Astrocyte (in vitro differentiated cells and primary cell): ENCODE measurements at regions not wholly inside any gene's neighbourhood (a gene's known extent, or its start where the extent isn't known, plus 50 kb on each side); places are given as distances from the start of the nearest gene placed in this dataset.

ENCODE experiments used
- DNase-seq: peaks from one replicate; pipeline ENCODE4 v3.0.0-alpha.2; 2010; ENCODE audit warnings: low read depth
- FAIRE-seq: peaks from 2 replicates; lab custom pipeline; 2011; peaks lifted over from hg19 to GRCh38; lab: Jason Lieb, UNC
- H2AFZ ChIP-seq: 2 replicates; pipeline ENCODE4 v1.6.0; 2012; ENCODE audit warnings: low read depth, low read length, inconsistent platforms
- H3K27ac ChIP-seq: 2 replicates; pipeline ENCODE4 v1.5.1; 2011; ENCODE audit warnings: low read depth, low read length, inconsistent platforms
- H3K27me3 ChIP-seq: 2 replicates; pipeline ENCODE4 v1.6.0; 2011; ENCODE audit warnings: low read length, inconsistent platforms; ENCODE audit not compliant: insufficient read depth
- H3K36me3 ChIP-seq: 2 replicates; pipeline ENCODE4 v1.5.1; 2011; ENCODE audit warnings: low read length, inconsistent platforms; ENCODE audit not compliant: insufficient read depth
- H3K4me1 ChIP-seq: 2 replicates; pipeline ENCODE4 v1.5.1; 2011; ENCODE audit warnings: low read length, inconsistent platforms; ENCODE audit not compliant: insufficient read depth
- H3K4me2 ChIP-seq: 2 replicates; pipeline ENCODE4 v1.6.0; 2012; ENCODE audit warnings: low read length, inconsistent platforms
- H3K4me3 ChIP-seq: 2 replicates; pipeline ENCODE4 v1.5.1; 2011; ENCODE audit warnings: low read depth, mild to moderate bottlenecking, low read length, inconsistent platforms; ENCODE audit not compliant: insufficient read depth
- H3K79me2 ChIP-seq: 2 replicates; pipeline ENCODE4 v1.6.0; 2012; ENCODE audit warnings: mild to moderate bottlenecking, low read length, inconsistent platforms; ENCODE audit not compliant: insufficient read depth
- H3K9ac ChIP-seq: 2 replicates; pipeline ENCODE4 v1.6.0; 2012; ENCODE audit warnings: mild to moderate bottlenecking, low read length, inconsistent platforms
- H3K9me3 ChIP-seq: 2 replicates; pipeline ENCODE4 v1.5.1; 2012; ENCODE audit warnings: low read depth, mild to moderate bottlenecking, low read length, inconsistent platforms; ENCODE audit not compliant: insufficient read depth
- H4K20me1 ChIP-seq: 2 replicates; pipeline ENCODE4 v1.6.0; 2012; ENCODE audit warnings: low read length, inconsistent platforms; ENCODE audit not compliant: insufficient read depth
- H3K27ac Mint-ChIP-seq: one replicate; pipeline ENCODE4 v1.8.0; 2021; ENCODE audit warnings: mild to moderate bottlenecking, mixed read lengths; ENCODE audit not compliant: unreplicated experiment
- H3K27me3 Mint-ChIP-seq: one replicate; pipeline ENCODE4 v1.8.0; 2021; ENCODE audit warnings: low read depth, mixed read lengths; ENCODE audit not compliant: unreplicated experiment
- H3K36me3 Mint-ChIP-seq: one replicate; pipeline ENCODE4 v1.8.0; 2021; ENCODE audit warnings: low read depth, mixed read lengths; ENCODE audit not compliant: unreplicated experiment
- H3K4me1 Mint-ChIP-seq: one replicate; pipeline ENCODE4 v1.8.0; 2021; ENCODE audit warnings: low read depth, mixed read lengths; ENCODE audit not compliant: unreplicated experiment
- H3K4me3 Mint-ChIP-seq: one replicate; pipeline ENCODE4 v1.8.0; 2021; ENCODE audit warnings: mild to moderate bottlenecking, moderate library complexity, mixed read lengths; ENCODE audit not compliant: unreplicated experiment
- H3K9me3 Mint-ChIP-seq: one replicate; pipeline ENCODE4 v1.8.0; 2021; ENCODE audit warnings: mild to moderate bottlenecking, mixed read lengths; ENCODE audit not compliant: unreplicated experiment
- CTCF ChIP-seq: IDR thresholded peaks from 2 replicates; pipeline ENCODE4 v1.5.1; 2011; ENCODE audit warnings: low read depth, mild to moderate bottlenecking, inconsistent platforms, low read length, moderate library complexity; ENCODE audit not compliant: insufficient read depth
- EZH2 ChIP-seq: IDR thresholded peaks from 2 replicates; pipeline ENCODE4 v1.6.1; 2012; ENCODE audit warnings: mild to moderate bottlenecking, low read length, inconsistent platforms; ENCODE audit not compliant: insufficient read depth

DNA sequence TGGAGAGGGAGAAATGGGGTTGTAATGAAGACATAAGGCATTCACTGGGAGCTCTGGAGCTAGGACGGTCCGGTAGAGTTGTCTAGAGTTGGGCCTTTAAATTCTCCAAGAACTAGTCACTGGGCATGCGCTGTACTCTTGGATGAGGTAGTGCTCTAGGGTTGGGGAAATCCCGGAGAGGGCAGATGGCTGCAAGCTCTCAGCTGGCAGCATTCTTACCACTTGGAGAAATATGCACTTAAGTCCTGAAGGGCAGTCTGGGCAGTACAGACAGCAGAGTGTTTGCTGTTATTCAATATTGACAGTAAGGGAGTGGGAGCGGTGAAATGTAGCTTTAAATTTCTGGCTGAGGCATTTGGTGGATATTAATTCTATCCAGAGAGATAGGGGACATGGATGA lies 214.6 kb downstream of the RDH14 start:
- no peaks in the 10 kb centered on the region for H4K20me1 ChIP-seq
- H3K4me3 ChIP-seq: no peak overlapping the region
- no peak for FAIRE-seq
- Mint-ChIP-seq H3K4me3 (no peak overlapping the region), H3K9me3 (peaks cover 4% of the 10 kb centered on the region), H3K27ac (no peak overlapping the region), H3K27me3 (no peaks in the 10 kb centered on the region), H3K36me3 (no peaks in the 10 kb centered on the region), H3K4me1 (peaks cover 8% of the 10 kb centered on the region)
- H3K27me3 ChIP-seq: no peaks in the 10 kb centered on the region
- no peaks in the 10 kb centered on the region for H3K79me2 ChIP-seq
- no peaks in the 10 kb centered on the region for H3K9me3 ChIP-seq
- TF ChIP-seq CTCF (no peak), EZH2 (no peak)
- H2AFZ ChIP-seq: no peak overlapping the region
- H3K4me2 ChIP-seq: no peak overlapping the region
- no peak overlapping the region for H3K27ac ChIP-seq
- no peaks in the 10 kb centered on the region for H3K36me3 ChIP-seq
- peak; percentile 62 for DNase-seq
- no peak overlapping the region for H3K9ac ChIP-seq
- no peaks in the 10 kb centered on the region for H3K4me1 ChIP-seq

DNA sequence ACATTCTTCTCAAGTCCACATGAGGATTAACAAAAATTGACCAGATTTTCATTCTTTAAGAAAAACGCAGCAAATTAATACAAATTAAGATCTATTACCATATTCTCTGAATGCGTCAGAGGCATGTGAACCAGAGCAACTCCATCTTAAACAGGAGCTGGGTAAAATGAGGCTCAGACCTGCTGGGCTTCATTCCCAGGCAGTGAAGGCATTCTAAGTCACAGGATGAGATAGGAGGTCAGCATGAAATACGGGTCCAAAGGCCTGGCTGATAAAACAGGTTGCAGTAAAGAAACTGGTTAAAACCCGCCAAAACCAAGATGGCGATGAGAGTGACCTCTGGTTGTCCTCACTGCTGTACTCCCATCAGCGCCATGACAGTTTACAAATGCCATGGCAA lies 217.6 kb downstream of the RDH14 start:
- no peak overlapping the region for H3K9ac ChIP-seq
- no peaks in the 10 kb centered on the region for H4K20me1 ChIP-seq
- H3K4me1 ChIP-seq: no peaks in the 10 kb centered on the region
- TF ChIP-seq CTCF (no peak), EZH2 (no peak)
- H3K27ac ChIP-seq: no peak overlapping the region
- no peak for DNase-seq
- no peaks in the 10 kb centered on the region for H3K79me2 ChIP-seq
- Mint-ChIP-seq H3K36me3 (no peaks in the 10 kb centered on the region), H3K27me3 (no peaks in the 10 kb centered on the region), H3K27ac (no peak overlapping the region), H3K4me1 (peaks cover 11% of the 10 kb centered on the region), H3K4me3 (no peak overlapping the region), H3K9me3 (peaks cover 4% of the 10 kb centered on the region)
- no peak overlapping the region for H3K4me2 ChIP-seq
- H3K4me3 ChIP-seq: no peak overlapping the region
- H3K27me3 ChIP-seq: no peaks in the 10 kb centered on the region
- no peak overlapping the region for H2AFZ ChIP-seq
- no peaks in the 10 kb centered on the region for H3K36me3 ChIP-seq
- no peaks in the 10 kb centered on the region for H3K9me3 ChIP-seq
- FAIRE-seq: no peak

DNA sequence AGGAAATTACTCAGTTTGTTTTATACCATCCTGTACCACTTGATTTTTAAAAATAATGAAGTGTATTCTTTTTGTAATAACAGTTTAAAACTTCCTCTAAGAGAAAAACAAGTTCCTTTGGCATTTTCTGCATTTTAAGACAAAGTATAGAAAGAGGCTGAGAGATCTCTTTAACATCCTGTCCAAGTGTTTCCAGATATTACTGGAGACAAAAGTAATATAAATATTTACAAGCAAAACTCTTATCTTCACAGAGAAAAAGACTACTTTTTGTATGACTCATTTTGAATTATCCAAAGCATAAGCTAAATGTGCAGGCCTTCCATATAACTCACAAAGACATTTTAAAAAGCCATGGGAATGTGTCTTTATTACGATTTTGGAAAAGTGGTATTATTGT lies 221.1 kb downstream of the RDH14 start:
- Mint-ChIP-seq H3K4me3 (no peak overlapping the region), H3K36me3 (no peaks in the 10 kb centered on the region), H3K27ac (peak overlapping the region; percentile 4), H3K27me3 (no peaks in the 10 kb centered on the region), H3K4me1 (peaks cover 11% of the 10 kb centered on the region), H3K9me3 (no peaks in the 10 kb centered on the region)
- TF ChIP-seq CTCF: no peak
- no peak for TF ChIP-seq EZH2
- H4K20me1 ChIP-seq: no peaks in the 10 kb centered on the region
- H3K4me1 ChIP-seq: peaks cover 3% of the 10 kb centered on the region
- H3K79me2 ChIP-seq: no peaks in the 10 kb centered on the region
- no peak overlapping the region for H2AFZ ChIP-seq
- H3K9me3 ChIP-seq: no peaks in the 10 kb centered on the region
- H3K36me3 ChIP-seq: no peaks in the 10 kb centered on the region
- no peak overlapping the region for H3K9ac ChIP-seq
- H3K4me2 ChIP-seq: no peak overlapping the region
- H3K4me3 ChIP-seq: no peak overlapping the region
- DNase-seq (peak; percentile 47), FAIRE-seq (no peak)
- no peaks in the 10 kb centered on the region for H3K27me3 ChIP-seq
- no peak overlapping the region for H3K27ac ChIP-seq
